ENCODE measurements at regions not wholly inside any gene's neighbourhood (a gene's known extent, or its start where the extent isn't known, plus 50 kb on each side); places are given as distances from the start of the nearest gene placed in this dataset.

DNA sequence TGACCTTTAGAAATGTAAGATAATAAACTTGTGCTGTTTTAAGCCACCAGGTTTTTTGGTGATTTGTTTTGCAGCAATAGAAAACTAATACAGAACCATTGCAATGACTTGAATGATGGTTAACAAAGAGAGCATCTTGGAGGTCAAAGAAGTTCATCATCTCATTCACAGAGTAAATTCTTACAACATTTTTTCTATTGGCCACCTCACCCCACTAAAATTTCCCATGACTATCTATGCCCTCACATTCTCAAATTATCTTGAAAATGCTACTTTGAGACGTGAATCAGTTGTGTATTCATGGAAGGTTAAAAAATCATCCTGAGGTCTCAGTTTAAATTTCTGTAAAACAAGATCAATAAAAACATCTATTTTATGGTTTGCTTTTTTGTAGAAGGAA is 754.2 kb downstream of the SORCS1 start:
- TF ChIP-seq, protein P1, sequence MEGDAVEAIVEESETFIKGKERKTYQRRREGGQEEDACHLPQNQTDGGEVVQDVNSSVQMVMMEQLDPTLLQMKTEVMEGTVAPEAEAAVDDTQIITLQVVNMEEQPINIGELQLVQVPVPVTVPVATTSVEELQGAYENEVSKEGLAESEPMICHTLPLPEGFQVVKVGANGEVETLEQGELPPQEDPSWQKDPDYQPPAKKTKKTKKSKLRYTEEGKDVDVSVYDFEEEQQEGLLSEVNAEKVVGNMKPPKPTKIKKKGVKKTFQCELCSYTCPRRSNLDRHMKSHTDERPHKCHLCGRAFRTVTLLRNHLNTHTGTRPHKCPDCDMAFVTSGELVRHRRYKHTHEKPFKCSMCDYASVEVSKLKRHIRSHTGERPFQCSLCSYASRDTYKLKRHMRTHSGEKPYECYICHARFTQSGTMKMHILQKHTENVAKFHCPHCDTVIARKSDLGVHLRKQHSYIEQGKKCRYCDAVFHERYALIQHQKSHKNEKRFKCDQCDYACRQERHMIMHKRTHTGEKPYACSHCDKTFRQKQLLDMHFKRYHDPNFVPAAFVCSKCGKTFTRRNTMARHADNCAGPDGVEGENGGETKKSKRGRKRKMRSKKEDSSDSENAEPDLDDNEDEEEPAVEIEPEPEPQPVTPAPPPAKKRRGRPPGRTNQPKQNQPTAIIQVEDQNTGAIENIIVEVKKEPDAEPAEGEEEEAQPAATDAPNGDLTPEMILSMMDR (IDR thresholded peaks at IDR 0.05) = no peak
- no peak for TF ChIP-seq EP300 (IDR thresholded peaks at IDR 0.05)

All from suprapubic skin (tissue), 3 donors.